Lower leg skin (tissue), 3 donors: ENCODE measurements at regions not wholly inside any gene's neighbourhood (a gene's known extent, or its start where the extent isn't known, plus 50 kb on each side); places are given as distances from the start of the nearest gene placed in this dataset.

ENCODE experiments used
- POLR2A ChIP-seq, 2 donors: fragments of 450-650 bp; IDR thresholded peaks; one replicate each; pipeline ENCODE4 v1.6.1; 2016 to 2017; ENCODE audit warnings: antibody characterized with exemption in 2 of 2, mild to moderate bottlenecking in 1 of 2, moderate library complexity in 1 of 2
- TF ChIP-seq, protein P1 (sequence below), 3 donors: fragments of 450-650 bp; IDR thresholded peaks; one replicate each; pipeline ENCODE4 v1.5.1; 2016; ENCODE audit warnings: antibody characterized with exemption in 3 of 3, mild to moderate bottlenecking in 3 of 3, moderate library complexity in 2 of 3

DNA sequence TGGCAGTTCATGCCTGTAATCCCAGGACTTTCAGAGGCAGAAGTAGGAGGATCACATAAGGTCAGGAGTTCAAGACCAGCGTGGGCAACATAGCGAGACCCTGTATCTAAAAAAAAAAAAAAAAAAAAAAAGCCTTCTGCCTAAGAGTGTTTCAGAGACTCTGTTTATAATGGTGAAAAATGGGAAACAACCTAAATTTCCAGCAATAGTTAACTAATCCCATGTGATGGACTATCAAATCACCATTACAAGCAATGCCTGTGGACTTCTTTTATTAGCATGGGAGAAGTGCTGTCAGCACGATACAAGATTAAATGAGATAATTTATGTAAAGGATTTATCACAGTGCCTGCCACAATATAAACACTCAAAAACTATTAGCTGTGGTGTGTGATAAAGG is 67.5 kb upstream of the CUX1 start:
- TF ChIP-seq, protein P1, sequence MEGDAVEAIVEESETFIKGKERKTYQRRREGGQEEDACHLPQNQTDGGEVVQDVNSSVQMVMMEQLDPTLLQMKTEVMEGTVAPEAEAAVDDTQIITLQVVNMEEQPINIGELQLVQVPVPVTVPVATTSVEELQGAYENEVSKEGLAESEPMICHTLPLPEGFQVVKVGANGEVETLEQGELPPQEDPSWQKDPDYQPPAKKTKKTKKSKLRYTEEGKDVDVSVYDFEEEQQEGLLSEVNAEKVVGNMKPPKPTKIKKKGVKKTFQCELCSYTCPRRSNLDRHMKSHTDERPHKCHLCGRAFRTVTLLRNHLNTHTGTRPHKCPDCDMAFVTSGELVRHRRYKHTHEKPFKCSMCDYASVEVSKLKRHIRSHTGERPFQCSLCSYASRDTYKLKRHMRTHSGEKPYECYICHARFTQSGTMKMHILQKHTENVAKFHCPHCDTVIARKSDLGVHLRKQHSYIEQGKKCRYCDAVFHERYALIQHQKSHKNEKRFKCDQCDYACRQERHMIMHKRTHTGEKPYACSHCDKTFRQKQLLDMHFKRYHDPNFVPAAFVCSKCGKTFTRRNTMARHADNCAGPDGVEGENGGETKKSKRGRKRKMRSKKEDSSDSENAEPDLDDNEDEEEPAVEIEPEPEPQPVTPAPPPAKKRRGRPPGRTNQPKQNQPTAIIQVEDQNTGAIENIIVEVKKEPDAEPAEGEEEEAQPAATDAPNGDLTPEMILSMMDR (IDR thresholded peaks at IDR 0.05), result no peak
- no peak for TF ChIP-seq POLR2A (IDR thresholded peaks at IDR 0.05)
